ENCODE measurements at regions not wholly inside any gene's neighbourhood (a gene's known extent, or its start where the extent isn't known, plus 50 kb on each side); places are given as distances from the start of the nearest gene placed in this dataset.

DNA sequence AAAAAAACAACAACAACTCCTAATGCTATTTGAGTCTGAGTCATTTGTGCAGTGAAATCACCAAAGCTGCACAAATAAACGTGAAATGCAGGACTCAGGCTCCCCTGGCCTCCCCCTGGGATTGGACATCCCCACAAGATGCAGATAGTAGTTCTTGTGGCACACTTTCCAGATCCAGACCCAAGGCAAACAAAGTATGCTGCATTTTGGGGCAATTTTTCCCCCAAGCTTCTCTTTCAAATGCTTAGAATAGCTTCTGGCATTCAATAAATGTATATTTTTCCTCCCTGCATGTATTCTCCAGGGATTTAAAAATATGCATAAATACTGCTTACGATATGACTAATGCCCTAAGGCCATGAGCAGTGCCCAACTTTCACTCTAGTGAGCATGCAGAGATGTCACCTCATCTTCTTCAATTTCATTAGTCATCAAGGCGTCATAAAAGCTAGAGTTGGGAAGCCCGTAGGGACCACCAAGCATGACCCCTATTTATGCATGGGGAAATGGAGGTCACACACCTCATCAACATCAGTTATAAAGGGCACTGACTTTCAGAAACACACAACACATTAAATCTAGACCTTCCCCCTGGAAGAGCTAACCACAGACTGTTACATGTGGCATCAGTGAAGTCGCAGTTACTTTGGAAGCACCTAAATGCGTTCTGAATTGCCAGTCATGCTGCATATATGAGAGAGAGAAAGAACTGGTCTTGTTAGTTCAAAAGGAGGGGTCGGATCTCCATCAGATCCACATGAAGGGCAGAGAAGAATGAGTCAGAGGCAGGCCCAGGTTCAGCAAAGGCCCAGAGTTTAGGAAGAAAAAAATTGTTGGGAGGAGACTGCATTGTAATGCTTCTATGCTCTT, 374.1 kb downstream of the LPIN1 start:
- H3K79me2 ChIP-seq (ENCODE audit: insufficient read depth, low read depth, low read length) = no peaks in the 10 kb centered on the region
- H4K20me1 ChIP-seq (ENCODE audit: insufficient read depth, low read length) = no peaks in the 10 kb centered on the region
- no peak overlapping the region for H2AFZ ChIP-seq (ENCODE audit: low read length)
- H3K4me3 ChIP-seq (ENCODE audit: low read depth, low read length, poor library complexity, severe bottlenecking) = no peak overlapping the region
- TF ChIP-seq CTCF (conservative IDR thresholded peaks at IDR 0.05; ENCODE audit: low read length) (no peak), EZH2phosphoT487 (IDR thresholded peaks at IDR 0.05; ENCODE audit: borderline replicate concordance, low read depth, low read length) (no peak)
- no TSS peak for BruUV-seq (replicated peaks)
- ChIA-PET POLR2A (interaction anchor here (0.7 to 1.5 kb wide), 5 partner anchors 15 to 287 kb away, joined by 3 to 4 read pairs (median 3); no protein-coding TSS in a partner anchor), CTCF (ENCODE audit: unreplicated experiment) (no interaction called here)
- H3K9me2 ChIP-seq (ENCODE audit: insufficient read depth, low read length) = no peaks in the 10 kb centered on the region
- no peaks in the 10 kb centered on the region for H3K9me3 ChIP-seq (ENCODE audit: low read length)
- intact Hi-C loops (cut with micrococcal nuclease; ENCODE audit: unreplicated experiment) = no loop called here
- no peaks in the 10 kb centered on the region for H3K36me3 ChIP-seq (ENCODE audit: insufficient read depth, low read length)
- DNase-seq (ENCODE audit: low spot score) = no peak
- H3K4me1 ChIP-seq (ENCODE audit: insufficient read depth, low read length, poor library complexity, severe bottlenecking) = peaks cover 22% of the 10 kb centered on the region
- H3K27ac ChIP-seq (ENCODE audit: low read depth, low read length, poor library complexity, severe bottlenecking) = no peak overlapping the region
- no peak overlapping the region for H3K4me2 ChIP-seq (ENCODE audit: low read length)

DNA sequence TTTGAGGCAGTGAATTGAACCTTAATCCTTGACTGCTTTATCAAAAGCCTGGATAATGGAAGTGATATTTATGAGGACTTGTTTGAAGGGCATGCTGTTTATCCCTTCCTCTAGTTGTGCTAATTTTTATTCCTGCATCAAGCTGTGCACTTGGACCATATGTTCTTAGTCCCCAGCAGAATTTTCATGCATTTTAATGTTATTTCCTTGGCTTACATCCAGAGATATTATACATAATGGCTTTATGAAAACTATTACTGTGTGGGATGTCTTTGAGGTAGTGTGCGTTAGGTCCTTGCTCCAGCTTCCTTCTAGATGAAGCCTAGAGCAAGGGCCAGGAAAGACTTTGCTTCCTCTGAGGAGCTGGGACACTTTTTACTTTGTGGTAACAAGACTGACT, 378.4 kb downstream of the LPIN1 start:
- H4K20me1 ChIP-seq (ENCODE audit: insufficient read depth, low read length) = no peaks in the 10 kb centered on the region
- ChIA-PET POLR2A (interaction anchor here (0.7 to 2.1 kb wide), 2 partner anchors 77 to 488 kb away, joined by 3 to 7 read pairs; no protein-coding TSS in a partner anchor), CTCF (ENCODE audit: unreplicated experiment) (no interaction called here)
- H3K27ac ChIP-seq (ENCODE audit: low read depth, low read length, poor library complexity, severe bottlenecking) = no peak overlapping the region
- no peaks in the 10 kb centered on the region for H3K9me2 ChIP-seq (ENCODE audit: insufficient read depth, low read length)
- H2AFZ ChIP-seq (ENCODE audit: low read length) = no peak overlapping the region
- no peaks in the 10 kb centered on the region; the same call in 1 of the 2 replicates for H3K9me3 ChIP-seq (ENCODE audit: low read length)
- TF ChIP-seq EZH2phosphoT487 (IDR thresholded peaks at IDR 0.05; ENCODE audit: borderline replicate concordance, low read depth, low read length) (no peak), CTCF (conservative IDR thresholded peaks at IDR 0.05; ENCODE audit: low read length) (no peak)
- H3K4me1 ChIP-seq (ENCODE audit: insufficient read depth, low read length, poor library complexity, severe bottlenecking) = peaks cover 31% of the 10 kb centered on the region
- BruUV-seq (replicated peaks) = no TSS peak
- no peaks in the 10 kb centered on the region for H3K79me2 ChIP-seq (ENCODE audit: insufficient read depth, low read depth, low read length)
- intact Hi-C loops (cut with micrococcal nuclease; ENCODE audit: unreplicated experiment) = loop anchor here (5.0 kb wide), 2 partner anchors 77 to 593 kb away; partner anchors contain the start of gene TRIB2
- no peak for DNase-seq (ENCODE audit: low spot score)
- H3K4me2 ChIP-seq (ENCODE audit: low read length) = no peak overlapping the region
- no peak overlapping the region for H3K4me3 ChIP-seq (ENCODE audit: low read depth, low read length, poor library complexity, severe bottlenecking)
- H3K36me3 ChIP-seq (ENCODE audit: insufficient read depth, low read length) = no peaks in the 10 kb centered on the region
